ENCODE measurements at regions not wholly inside any gene's neighbourhood (a gene's known extent, or its start where the extent isn't known, plus 50 kb on each side); places are given as distances from the start of the nearest gene placed in this dataset.

GRCh38 chr20:39654171-39654570 is 692.0 kb downstream of the DHX35 start:
- no peak for DNase-seq (ENCODE audit: low spot score)
- Mint-ChIP-seq H3K27me3 (ENCODE audit: low read depth) (no peaks in the 10 kb centered on the region), H3K4me3 (no peak overlapping the region), H3K4me1 (ENCODE audit: low read depth) (no peaks in the 10 kb centered on the region), H3K36me3 (ENCODE audit: low read depth) (no peaks in the 10 kb centered on the region), H3K27ac (no peak overlapping the region), H3K9me3 (no peaks in the 10 kb centered on the region)

GRCh38 chr20:39651645-39652325 is 689.6 kb downstream of the DHX35 start:
- Mint-ChIP-seq H3K27ac (no peak overlapping the region), H3K4me3 (no peak overlapping the region), H3K9me3 (no peaks in the 10 kb centered on the region), H3K4me1 (ENCODE audit: low read depth) (no peaks in the 10 kb centered on the region), H3K36me3 (ENCODE audit: low read depth) (no peaks in the 10 kb centered on the region), H3K27me3 (ENCODE audit: low read depth) (no peaks in the 10 kb centered on the region)
- DNase-seq (ENCODE audit: low spot score), result no peak

- no peak for DNase-seq (ENCODE audit: low spot score)
- no peaks in the 10 kb centered on the region for H3K27me3 Mint-ChIP-seq (ENCODE audit: low read depth)
- H3K4me1 Mint-ChIP-seq (ENCODE audit: low read depth), result no peaks in the 10 kb centered on the region
- H3K27ac Mint-ChIP-seq, result no peak overlapping the region
- H3K9me3 Mint-ChIP-seq, result no peaks in the 10 kb centered on the region
- no peaks in the 10 kb centered on the region for H3K36me3 Mint-ChIP-seq (ENCODE audit: low read depth)
- H3K4me3 Mint-ChIP-seq, result no peak overlapping the region
These were observed 684.8 kb downstream of the DHX35 start for GRCh38 chr20:39646874-39647413.

GRCh38 chr20:39645131-39645530 is 683.0 kb downstream of the DHX35 start:
- DNase-seq (ENCODE audit: low spot score), result no peak
- Mint-ChIP-seq H3K27ac (no peak overlapping the region), H3K4me1 (ENCODE audit: low read depth) (no peaks in the 10 kb centered on the region), H3K4me3 (no peak overlapping the region), H3K36me3 (ENCODE audit: low read depth) (no peaks in the 10 kb centered on the region), H3K27me3 (ENCODE audit: low read depth) (no peaks in the 10 kb centered on the region), H3K9me3 (no peaks in the 10 kb centered on the region)

- no peak overlapping the region for H3K4me3 Mint-ChIP-seq
- no peaks in the 10 kb centered on the region for H3K27me3 Mint-ChIP-seq (ENCODE audit: low read depth)
- no peaks in the 10 kb centered on the region for H3K4me1 Mint-ChIP-seq (ENCODE audit: low read depth)
- DNase-seq (ENCODE audit: low spot score), result no peak
- H3K36me3 Mint-ChIP-seq (ENCODE audit: low read depth), result no peaks in the 10 kb centered on the region
- H3K9me3 Mint-ChIP-seq, result no peaks in the 10 kb centered on the region
- H3K27ac Mint-ChIP-seq, result no peak overlapping the region
These were observed 681.1 kb downstream of the DHX35 start for GRCh38 chr20:39643292-39643691.

- H3K27me3 Mint-ChIP-seq (ENCODE audit: low read depth), result no peaks in the 10 kb centered on the region
- H3K4me3 Mint-ChIP-seq, result no peak overlapping the region
- H3K36me3 Mint-ChIP-seq (ENCODE audit: low read depth), result no peaks in the 10 kb centered on the region
- no peaks in the 10 kb centered on the region for H3K9me3 Mint-ChIP-seq
- H3K4me1 Mint-ChIP-seq (ENCODE audit: low read depth), result no peaks in the 10 kb centered on the region
- no peak for DNase-seq (ENCODE audit: low spot score)
- H3K27ac Mint-ChIP-seq, result no peak overlapping the region
These were observed 679.3 kb downstream of the DHX35 start for GRCh38 chr20:39641423-39641822.

GRCh38 chr20:39640147-39640546 is 678.0 kb downstream of the DHX35 start:
- Mint-ChIP-seq H3K27ac (no peak overlapping the region), H3K4me1 (ENCODE audit: low read depth) (no peaks in the 10 kb centered on the region), H3K27me3 (ENCODE audit: low read depth) (no peaks in the 10 kb centered on the region), H3K9me3 (no peaks in the 10 kb centered on the region), H3K4me3 (no peak overlapping the region), H3K36me3 (ENCODE audit: low read depth) (no peaks in the 10 kb centered on the region)
- no peak for DNase-seq (ENCODE audit: low spot score)

- Mint-ChIP-seq H3K4me1 (ENCODE audit: low read depth) (no peaks in the 10 kb centered on the region), H3K36me3 (ENCODE audit: low read depth) (no peaks in the 10 kb centered on the region), H3K4me3 (no peak overlapping the region), H3K27me3 (ENCODE audit: low read depth) (no peaks in the 10 kb centered on the region), H3K9me3 (no peaks in the 10 kb centered on the region), H3K27ac (no peak overlapping the region)
- no peak for DNase-seq (ENCODE audit: low spot score)
These were observed 676.6 kb downstream of the DHX35 start for GRCh38 chr20:39638731-39639130.

GRCh38 chr20:39633689-39634088 is 671.5 kb downstream of the DHX35 start:
- H3K27me3 Mint-ChIP-seq (ENCODE audit: low read depth), result no peaks in the 10 kb centered on the region
- no peaks in the 10 kb centered on the region for H3K4me1 Mint-ChIP-seq (ENCODE audit: low read depth)
- H3K9me3 Mint-ChIP-seq, result no peaks in the 10 kb centered on the region
- H3K4me3 Mint-ChIP-seq, result no peak overlapping the region
- no peak overlapping the region for H3K27ac Mint-ChIP-seq
- DNase-seq (ENCODE audit: low spot score), result no peak
- no peaks in the 10 kb centered on the region for H3K36me3 Mint-ChIP-seq (ENCODE audit: low read depth)

- H3K27ac Mint-ChIP-seq, result no peak overlapping the region
- H3K36me3 Mint-ChIP-seq (ENCODE audit: low read depth), result no peaks in the 10 kb centered on the region
- H3K27me3 Mint-ChIP-seq (ENCODE audit: low read depth), result no peaks in the 10 kb centered on the region
- DNase-seq (ENCODE audit: low spot score), result no peak
- H3K4me3 Mint-ChIP-seq, result no peak overlapping the region
- H3K4me1 Mint-ChIP-seq (ENCODE audit: low read depth), result no peaks in the 10 kb centered on the region
- H3K9me3 Mint-ChIP-seq, result no peaks in the 10 kb centered on the region
These were observed 670.6 kb downstream of the DHX35 start for GRCh38 chr20:39632757-39633156.

GRCh38 chr20:39632176-39632575 is 670.0 kb downstream of the DHX35 start:
- no peak for DNase-seq (ENCODE audit: low spot score)
- no peak overlapping the region for H3K4me3 Mint-ChIP-seq
- no peaks in the 10 kb centered on the region for H3K36me3 Mint-ChIP-seq (ENCODE audit: low read depth)
- no peaks in the 10 kb centered on the region for H3K27me3 Mint-ChIP-seq (ENCODE audit: low read depth)
- H3K27ac Mint-ChIP-seq, result no peak overlapping the region
- H3K4me1 Mint-ChIP-seq (ENCODE audit: low read depth), result no peaks in the 10 kb centered on the region
- H3K9me3 Mint-ChIP-seq, result no peaks in the 10 kb centered on the region

GRCh38 chr20:39631557-39631956 is 669.4 kb downstream of the DHX35 start:
- H3K9me3 Mint-ChIP-seq, result no peaks in the 10 kb centered on the region
- no peaks in the 10 kb centered on the region for H3K27me3 Mint-ChIP-seq (ENCODE audit: low read depth)
- H3K36me3 Mint-ChIP-seq (ENCODE audit: low read depth), result no peaks in the 10 kb centered on the region
- no peak overlapping the region for H3K27ac Mint-ChIP-seq
- no peak overlapping the region for H3K4me3 Mint-ChIP-seq
- DNase-seq (ENCODE audit: low spot score), result no peak
- H3K4me1 Mint-ChIP-seq (ENCODE audit: low read depth), result no peaks in the 10 kb centered on the region

- no peak for DNase-seq (ENCODE audit: low spot score)
- no peaks in the 10 kb centered on the region for H3K4me1 Mint-ChIP-seq (ENCODE audit: low read depth)
- no peaks in the 10 kb centered on the region for H3K9me3 Mint-ChIP-seq
- no peak overlapping the region for H3K27ac Mint-ChIP-seq
- H3K4me3 Mint-ChIP-seq, result no peak overlapping the region
- H3K36me3 Mint-ChIP-seq (ENCODE audit: low read depth), result no peaks in the 10 kb centered on the region
- H3K27me3 Mint-ChIP-seq (ENCODE audit: low read depth), result no peaks in the 10 kb centered on the region
These were observed 668.2 kb downstream of the DHX35 start for GRCh38 chr20:39630215-39630908.

- no peak for DNase-seq (ENCODE audit: low spot score)
- Mint-ChIP-seq H3K27ac (no peak overlapping the region), H3K27me3 (ENCODE audit: low read depth) (no peaks in the 10 kb centered on the region), H3K4me1 (ENCODE audit: low read depth) (no peaks in the 10 kb centered on the region), H3K9me3 (no peaks in the 10 kb centered on the region), H3K4me3 (no peak overlapping the region), H3K36me3 (ENCODE audit: low read depth) (no peaks in the 10 kb centered on the region)
These were observed 665.6 kb downstream of the DHX35 start for GRCh38 chr20:39627765-39628164.

Measured in T-helper 2 cell treated with Interferon-gamma antibody and Interleukin-4, amounts not matched to agents 5 μg/mL and 100 μg/mL, for 36 hours (primary cell).